ENCODE measurements at regions not wholly inside any gene's neighbourhood (a gene's known extent, or its start where the extent isn't known, plus 50 kb on each side); places are given as distances from the start of the nearest gene placed in this dataset.

DNA sequence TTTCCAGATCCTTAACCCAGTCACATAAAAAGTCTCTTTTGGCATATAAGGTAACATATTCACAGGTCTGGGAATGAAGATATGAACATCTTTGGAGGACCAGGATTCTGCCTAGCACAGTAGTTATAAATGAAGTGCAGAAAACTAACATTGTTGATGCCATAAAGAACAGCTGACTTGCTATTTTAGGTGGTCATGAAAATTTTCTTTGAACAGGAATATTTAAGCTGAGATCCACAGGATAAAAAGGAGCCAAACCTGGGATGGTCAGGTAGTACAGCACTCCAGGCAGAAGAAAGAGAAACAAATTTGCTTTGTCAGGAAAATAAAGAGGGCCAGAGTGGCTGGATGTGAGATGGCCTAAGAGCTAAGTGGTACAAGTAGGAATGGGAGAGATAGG is 80.0 kb downstream of the CENPW start:
- Histone ChIP-seq H3K9me3 (ENCODE audit: low read length) (no peaks in the 10 kb centered on the region), H2AFZ (ENCODE audit: low read length) (no peak overlapping the region), H3K27ac (ENCODE audit: low read length) (no peak overlapping the region), H3K36me3 (ENCODE audit: insufficient read depth, low read length) (no peaks in the 10 kb centered on the region), H3K79me2 (ENCODE audit: low read length) (no peaks in the 10 kb centered on the region), H4K20me1 (ENCODE audit: insufficient read depth, low read depth, low read length) (no peaks in the 10 kb centered on the region), H3K4me1 (ENCODE audit: low read length) (no peaks in the 10 kb centered on the region), H3K4me3 (ENCODE audit: low read length) (no peak overlapping the region), H3K9me2 (replicated peaks; ENCODE audit: insufficient read depth, low read length) (no peaks in the 10 kb centered on the region), H3K4me2 (ENCODE audit: low read depth, low read length, poor library complexity, severe bottlenecking) (no peak overlapping the region), H3K9ac (ENCODE audit: low read length) (no peak overlapping the region), H3K27me3 (ENCODE audit: low read length) (no peaks in the 10 kb centered on the region)
- DNase-seq, result no peak

DNA sequence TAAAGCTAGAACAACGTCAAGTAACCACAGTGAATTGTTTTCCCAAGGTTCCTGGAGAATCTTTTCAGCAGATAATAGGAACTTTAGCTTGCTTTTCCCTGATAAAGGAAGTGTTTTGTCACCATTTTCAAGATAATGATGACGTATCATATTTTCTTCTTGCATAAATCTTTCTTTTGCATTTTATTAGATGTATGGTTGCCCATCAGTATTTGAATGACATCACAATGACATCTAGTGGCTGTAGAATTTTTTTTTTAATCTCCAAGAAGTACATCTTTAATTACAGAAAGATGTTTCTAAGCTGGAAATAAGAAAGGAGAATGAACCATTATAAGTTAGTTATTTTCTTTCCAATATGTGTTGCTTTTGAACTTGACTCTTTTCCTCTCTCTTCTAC is 83.0 kb downstream of the CENPW start:
- H3K4me2 ChIP-seq (ENCODE audit: low read depth, low read length, poor library complexity, severe bottlenecking), result no peak overlapping the region
- no peaks in the 10 kb centered on the region for H3K4me1 ChIP-seq (ENCODE audit: low read length)
- no peaks in the 10 kb centered on the region for H3K36me3 ChIP-seq (ENCODE audit: insufficient read depth, low read length)
- no peaks in the 10 kb centered on the region for H3K27me3 ChIP-seq (ENCODE audit: low read length)
- no peaks in the 10 kb centered on the region for H3K9me2 ChIP-seq (replicated peaks; ENCODE audit: insufficient read depth, low read length)
- H3K4me3 ChIP-seq (ENCODE audit: low read length), result no peak overlapping the region
- DNase-seq, result no peak
- H3K79me2 ChIP-seq (ENCODE audit: low read length), result no peaks in the 10 kb centered on the region
- no peaks in the 10 kb centered on the region for H4K20me1 ChIP-seq (ENCODE audit: insufficient read depth, low read depth, low read length)
- no peaks in the 10 kb centered on the region for H3K9me3 ChIP-seq (ENCODE audit: low read length)
- H3K27ac ChIP-seq (ENCODE audit: low read length), result no peak overlapping the region
- no peak overlapping the region for H2AFZ ChIP-seq (ENCODE audit: low read length)
- H3K9ac ChIP-seq (ENCODE audit: low read length), result no peak overlapping the region

DNA sequence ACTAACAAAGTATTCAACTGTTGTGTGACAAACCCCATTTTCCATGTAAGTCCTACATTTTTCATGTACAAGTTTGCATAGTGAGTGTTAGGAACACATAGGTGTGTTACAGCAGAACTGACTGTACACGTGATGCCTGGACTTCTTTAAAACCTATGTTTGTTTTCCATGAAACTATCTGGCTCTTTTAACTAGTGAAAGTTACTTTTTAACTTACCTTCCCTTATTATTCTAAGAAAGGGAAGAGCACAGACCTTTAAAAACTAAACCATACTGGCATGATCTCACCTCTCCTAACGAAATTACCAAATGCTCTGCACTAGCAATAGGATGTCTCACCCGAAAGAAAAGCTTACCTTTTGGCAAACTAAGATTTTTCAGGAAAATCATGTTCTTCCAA is 87.8 kb downstream of the CENPW start:
- H4K20me1 ChIP-seq (ENCODE audit: insufficient read depth, low read depth, low read length), result no peaks in the 10 kb centered on the region
- no peaks in the 10 kb centered on the region for H3K36me3 ChIP-seq (ENCODE audit: insufficient read depth, low read length)
- H3K9me2 ChIP-seq (replicated peaks; ENCODE audit: insufficient read depth, low read length), result no peaks in the 10 kb centered on the region
- DNase-seq, result no peak
- no peak overlapping the region for H3K27ac ChIP-seq (ENCODE audit: low read length)
- no peak overlapping the region for H3K4me3 ChIP-seq (ENCODE audit: low read length)
- no peaks in the 10 kb centered on the region for H3K4me1 ChIP-seq (ENCODE audit: low read length)
- H3K9me3 ChIP-seq (ENCODE audit: low read length), result no peaks in the 10 kb centered on the region
- no peaks in the 10 kb centered on the region for H3K79me2 ChIP-seq (ENCODE audit: low read length)
- no peak overlapping the region for H2AFZ ChIP-seq (ENCODE audit: low read length)
- H3K27me3 ChIP-seq (ENCODE audit: low read length), result no peaks in the 10 kb centered on the region
- no peak overlapping the region for H3K9ac ChIP-seq (ENCODE audit: low read length)
- H3K4me2 ChIP-seq (ENCODE audit: low read depth, low read length, poor library complexity, severe bottlenecking), result no peak overlapping the region

DNA sequence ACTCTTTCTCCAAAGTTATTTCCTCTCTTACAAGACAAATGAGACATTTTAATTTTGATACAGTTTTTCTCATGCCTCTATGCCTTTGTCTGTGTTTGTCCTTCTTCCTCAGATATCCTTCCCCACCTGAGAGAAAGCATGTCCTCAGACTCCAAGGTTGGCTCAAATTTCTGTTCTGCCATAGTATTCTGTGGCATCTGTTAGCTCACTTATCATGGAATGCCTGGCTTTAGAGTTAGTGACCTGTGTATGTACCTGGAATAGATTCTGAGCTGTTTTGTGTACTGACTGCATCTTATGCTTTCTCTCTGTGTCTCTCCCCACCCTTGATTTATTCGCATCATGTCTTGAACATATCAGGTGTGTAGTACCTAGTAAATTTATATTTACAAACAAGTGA is 90.0 kb downstream of the CENPW start:
- Histone ChIP-seq H3K4me3 (ENCODE audit: low read length) (no peak overlapping the region), H3K36me3 (ENCODE audit: insufficient read depth, low read length) (no peaks in the 10 kb centered on the region), H4K20me1 (ENCODE audit: insufficient read depth, low read depth, low read length) (no peaks in the 10 kb centered on the region), H3K9me3 (ENCODE audit: low read length) (no peaks in the 10 kb centered on the region), H3K9me2 (replicated peaks; ENCODE audit: insufficient read depth, low read length) (no peaks in the 10 kb centered on the region), H3K4me1 (ENCODE audit: low read length) (no peaks in the 10 kb centered on the region), H3K79me2 (ENCODE audit: low read length) (no peaks in the 10 kb centered on the region), H3K27me3 (ENCODE audit: low read length) (no peaks in the 10 kb centered on the region), H2AFZ (ENCODE audit: low read length) (no peak overlapping the region), H3K27ac (ENCODE audit: low read length) (no peak overlapping the region), H3K4me2 (ENCODE audit: low read depth, low read length, poor library complexity, severe bottlenecking) (no peak overlapping the region), H3K9ac (ENCODE audit: low read length) (no peak overlapping the region)
- no peak for DNase-seq

DNA sequence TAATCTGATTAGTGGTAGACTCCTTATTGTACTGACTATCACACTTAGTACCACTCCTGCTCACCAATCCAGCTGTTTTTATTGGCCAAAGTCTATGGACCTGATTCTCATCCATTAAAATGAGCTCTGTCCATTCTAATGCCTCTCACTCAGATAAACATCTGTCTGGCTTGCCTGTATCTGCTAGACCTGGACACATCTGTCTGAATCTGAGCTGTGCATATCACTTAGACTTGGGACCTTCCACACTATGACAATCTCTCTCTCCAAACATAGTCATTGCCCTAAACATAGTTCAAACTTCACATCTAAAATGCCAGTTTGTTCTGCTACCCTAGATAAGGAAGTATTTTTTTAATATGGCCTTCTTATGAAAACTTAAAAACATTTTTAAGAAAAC is 92.6 kb downstream of the CENPW start:
- Histone ChIP-seq H3K36me3 (ENCODE audit: insufficient read depth, low read length) (no peaks in the 10 kb centered on the region), H3K9ac (ENCODE audit: low read length) (no peak overlapping the region), H2AFZ (ENCODE audit: low read length) (no peak overlapping the region), H3K27me3 (ENCODE audit: low read length) (no peaks in the 10 kb centered on the region), H3K79me2 (ENCODE audit: low read length) (no peaks in the 10 kb centered on the region), H3K4me3 (ENCODE audit: low read length) (no peak overlapping the region), H4K20me1 (ENCODE audit: insufficient read depth, low read depth, low read length) (no peaks in the 10 kb centered on the region), H3K9me2 (replicated peaks; ENCODE audit: insufficient read depth, low read length) (no peaks in the 10 kb centered on the region), H3K27ac (ENCODE audit: low read length) (no peak overlapping the region), H3K9me3 (ENCODE audit: low read length) (no peaks in the 10 kb centered on the region), H3K4me1 (ENCODE audit: low read length) (no peaks in the 10 kb centered on the region), H3K4me2 (ENCODE audit: low read depth, low read length, poor library complexity, severe bottlenecking) (no peak overlapping the region)
- no peak for DNase-seq

DNA sequence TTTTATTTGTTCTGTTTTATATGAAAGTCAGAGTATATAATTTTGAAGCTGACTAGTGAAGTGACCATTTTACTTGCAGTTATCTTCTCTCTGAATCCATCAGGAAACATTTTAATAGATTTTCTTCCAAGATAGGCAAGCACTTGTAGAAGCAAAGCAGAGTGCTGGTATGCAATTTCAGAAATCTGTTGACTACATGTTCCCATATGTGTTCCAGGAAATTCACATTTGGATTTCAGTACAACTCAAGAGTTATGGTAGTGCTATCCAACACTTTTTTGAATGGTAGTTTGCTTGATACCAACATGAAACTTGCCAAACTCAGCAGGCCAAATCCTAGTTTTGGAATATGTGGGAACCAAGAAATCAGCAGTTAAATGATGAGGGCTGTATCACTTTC is 94.0 kb downstream of the CENPW start:
- no peak overlapping the region for H3K4me2 ChIP-seq (ENCODE audit: low read depth, low read length, poor library complexity, severe bottlenecking)
- H4K20me1 ChIP-seq (ENCODE audit: insufficient read depth, low read depth, low read length), result no peaks in the 10 kb centered on the region
- H3K27ac ChIP-seq (ENCODE audit: low read length), result no peak overlapping the region
- H3K9ac ChIP-seq (ENCODE audit: low read length), result no peak overlapping the region
- DNase-seq, result no peak
- no peaks in the 10 kb centered on the region for H3K4me1 ChIP-seq (ENCODE audit: low read length)
- no peaks in the 10 kb centered on the region for H3K79me2 ChIP-seq (ENCODE audit: low read length)
- no peaks in the 10 kb centered on the region for H3K36me3 ChIP-seq (ENCODE audit: insufficient read depth, low read length)
- no peak overlapping the region for H2AFZ ChIP-seq (ENCODE audit: low read length)
- no peaks in the 10 kb centered on the region for H3K27me3 ChIP-seq (ENCODE audit: low read length)
- no peaks in the 10 kb centered on the region for H3K9me3 ChIP-seq (ENCODE audit: low read length)
- no peak overlapping the region for H3K4me3 ChIP-seq (ENCODE audit: low read length)
- H3K9me2 ChIP-seq (replicated peaks; ENCODE audit: insufficient read depth, low read length), result no peaks in the 10 kb centered on the region

DNA sequence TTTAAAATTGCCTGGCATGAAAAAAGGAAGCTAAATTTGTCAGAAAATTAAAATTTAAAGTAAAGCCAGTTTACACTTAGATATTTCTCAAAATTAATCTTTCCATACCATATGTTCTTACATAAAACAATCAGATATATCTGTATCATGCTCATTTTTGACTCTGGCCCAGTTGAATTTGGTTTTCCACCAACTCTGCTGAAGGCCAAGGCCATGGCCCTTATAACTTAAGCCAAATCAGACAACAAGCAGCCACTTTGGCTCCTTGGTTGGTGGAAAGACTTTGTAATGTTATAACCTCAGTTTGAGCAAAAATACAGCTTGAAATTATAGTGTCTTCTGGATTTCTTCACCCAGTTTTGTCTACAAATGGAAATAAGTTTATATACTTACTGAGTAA is 97.3 kb downstream of the CENPW start:
- no peak overlapping the region for H3K27ac ChIP-seq (ENCODE audit: low read length)
- H3K36me3 ChIP-seq (ENCODE audit: insufficient read depth, low read length), result no peaks in the 10 kb centered on the region
- H3K4me2 ChIP-seq (ENCODE audit: low read depth, low read length, poor library complexity, severe bottlenecking), result no peak overlapping the region
- no peak overlapping the region for H2AFZ ChIP-seq (ENCODE audit: low read length)
- no peaks in the 10 kb centered on the region for H3K9me2 ChIP-seq (replicated peaks; ENCODE audit: insufficient read depth, low read length)
- H3K4me1 ChIP-seq (ENCODE audit: low read length), result no peaks in the 10 kb centered on the region
- no peaks in the 10 kb centered on the region for H3K27me3 ChIP-seq (ENCODE audit: low read length)
- no peak overlapping the region for H3K4me3 ChIP-seq (ENCODE audit: low read length)
- H4K20me1 ChIP-seq (ENCODE audit: insufficient read depth, low read depth, low read length), result no peaks in the 10 kb centered on the region
- DNase-seq, result no peak
- no peaks in the 10 kb centered on the region for H3K79me2 ChIP-seq (ENCODE audit: low read length)
- no peak overlapping the region for H3K9ac ChIP-seq (ENCODE audit: low read length)
- H3K9me3 ChIP-seq (ENCODE audit: low read length), result no peaks in the 10 kb centered on the region

DNA sequence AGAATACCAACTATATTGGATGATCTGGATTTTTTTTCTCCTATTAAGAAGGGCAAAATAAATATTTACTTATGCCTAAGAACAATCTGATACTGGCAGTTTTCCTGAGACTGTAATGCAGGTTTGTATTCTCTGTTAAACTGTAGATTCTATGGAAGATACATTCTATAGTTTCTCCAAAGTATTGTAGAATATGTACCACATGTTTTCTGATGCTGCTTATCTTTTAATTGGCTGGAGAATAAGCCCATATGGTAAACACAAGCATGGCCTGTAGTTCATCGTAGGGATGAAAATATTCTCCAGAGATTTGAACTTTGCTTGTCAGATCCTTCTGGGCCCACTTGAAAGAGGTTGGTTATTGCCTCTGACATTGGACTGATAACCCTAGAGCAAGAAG is 99.1 kb downstream of the CENPW start:
- H3K4me3 ChIP-seq (ENCODE audit: low read length), result no peak overlapping the region
- no peak overlapping the region for H3K4me2 ChIP-seq (ENCODE audit: low read depth, low read length, poor library complexity, severe bottlenecking)
- H3K27me3 ChIP-seq (ENCODE audit: low read length), result no peaks in the 10 kb centered on the region
- no peaks in the 10 kb centered on the region for H4K20me1 ChIP-seq (ENCODE audit: insufficient read depth, low read depth, low read length)
- no peaks in the 10 kb centered on the region for H3K9me2 ChIP-seq (replicated peaks; ENCODE audit: insufficient read depth, low read length)
- no peak overlapping the region for H3K27ac ChIP-seq (ENCODE audit: low read length)
- H3K9ac ChIP-seq (ENCODE audit: low read length), result no peak overlapping the region
- no peaks in the 10 kb centered on the region for H3K36me3 ChIP-seq (ENCODE audit: insufficient read depth, low read length)
- H3K79me2 ChIP-seq (ENCODE audit: low read length), result no peaks in the 10 kb centered on the region
- H2AFZ ChIP-seq (ENCODE audit: low read length), result no peak overlapping the region
- no peaks in the 10 kb centered on the region for H3K4me1 ChIP-seq (ENCODE audit: low read length)
- no peaks in the 10 kb centered on the region for H3K9me3 ChIP-seq (ENCODE audit: low read length)
- DNase-seq, result no peak

DNA sequence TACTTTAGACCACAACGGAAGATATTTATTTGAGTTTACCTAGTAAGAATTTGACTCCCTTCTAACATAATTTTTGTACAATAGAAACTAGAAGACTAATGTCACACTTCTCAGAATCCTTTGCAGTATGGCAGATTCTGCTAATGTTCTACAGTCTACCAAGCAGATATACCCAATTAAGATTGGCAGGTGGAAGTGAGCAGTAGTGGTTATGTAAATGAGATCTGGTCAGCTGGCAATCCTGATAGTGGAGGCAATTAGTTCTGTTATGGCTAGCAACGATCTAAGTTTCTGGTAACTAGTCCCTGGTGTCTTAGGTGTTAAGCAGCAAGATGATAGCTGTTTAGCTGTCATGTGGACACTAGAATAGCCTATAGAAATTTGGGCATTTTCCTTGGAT is 101.0 kb downstream of the CENPW start:
- H4K20me1 ChIP-seq (ENCODE audit: insufficient read depth, low read depth, low read length), result no peaks in the 10 kb centered on the region
- DNase-seq, result no peak
- no peaks in the 10 kb centered on the region for H3K4me1 ChIP-seq (ENCODE audit: low read length)
- no peaks in the 10 kb centered on the region for H3K27me3 ChIP-seq (ENCODE audit: low read length)
- H3K36me3 ChIP-seq (ENCODE audit: insufficient read depth, low read length), result no peaks in the 10 kb centered on the region
- H3K9me3 ChIP-seq (ENCODE audit: low read length), result no peaks in the 10 kb centered on the region
- H3K4me3 ChIP-seq (ENCODE audit: low read length), result no peak overlapping the region
- no peaks in the 10 kb centered on the region for H3K79me2 ChIP-seq (ENCODE audit: low read length)
- H3K9me2 ChIP-seq (replicated peaks; ENCODE audit: insufficient read depth, low read length), result no peaks in the 10 kb centered on the region
- no peak overlapping the region for H2AFZ ChIP-seq (ENCODE audit: low read length)
- H3K4me2 ChIP-seq (ENCODE audit: low read depth, low read length, poor library complexity, severe bottlenecking), result no peak overlapping the region
- H3K9ac ChIP-seq (ENCODE audit: low read length), result no peak overlapping the region
- no peak overlapping the region for H3K27ac ChIP-seq (ENCODE audit: low read length)

Data from Karpas-422 (cell line).